H1 (cell line): ENCODE measurements at regions not wholly inside any gene's neighbourhood (a gene's known extent, or its start where the extent isn't known, plus 50 kb on each side); places are given as distances from the start of the nearest gene placed in this dataset.
"Not testable (repeated sequence)": the region's sequence is repeated elsewhere in the genome, so short reads cannot be mapped to it uniquely, and the experiment has no call there.

ENCODE experiments used
- ATF3 ChIP-seq: IDR thresholded peaks from 2 replicates; pipeline ENCODE4 v1.6.1; 2011; ENCODE audit warnings: low read depth, mild to moderate bottlenecking, low read length; ENCODE audit not compliant: insufficient read depth
- BCL11A ChIP-seq, 2 experiments: IDR thresholded peaks; one replicate each; pipeline ENCODE4 v1.6.1; 2011; ENCODE audit warnings: low read depth in 2 of 2, low read length in 2 of 2, mild to moderate bottlenecking in 2 of 2
- CEBPB ChIP-seq: IDR thresholded peaks from 2 replicates; pipeline ENCODE4 v1.6.1; 2012; ENCODE audit warnings: low read depth, low read length
- CTCF ChIP-seq, 3 experiments: IDR thresholded peaks; 1 replicate in 2 of 3; 2 replicates in 1 of 3; pipeline versions ENCODE4 v1.5.1 to v1.6.1; 2011; ENCODE audit warnings: low read length in 3 of 3, mild to moderate bottlenecking in 3 of 3, inconsistent platforms in 2 of 3, low read depth in 1 of 3, moderate library complexity in 1 of 3; ENCODE audit not compliant: insufficient read depth in 1 of 3; ENCODE audit errors: control extremely low read depth in 1 of 3
- HDAC2 ChIP-seq, 2 experiments: fragments of 300-600 bp in 1 of 2; sonication (generic) in 1 of 2; IDR thresholded peaks; 2 replicates each; pipeline ENCODE4 v1.6.1; 2011 to 2012; ENCODE audit warnings: low read depth in 2 of 2, low read length in 2 of 2, mild to moderate bottlenecking in 2 of 2, moderate library complexity in 2 of 2, borderline replicate concordance in 1 of 2, inconsistent platforms in 1 of 2
- JUND ChIP-seq: IDR thresholded peaks from 2 replicates; pipeline ENCODE4 v1.6.1; 2011; ENCODE audit warnings: mild to moderate bottlenecking, improper control_type of control experiment, low read length
- MAX ChIP-seq: IDR thresholded peaks from 2 replicates; pipeline ENCODE4 v1.6.1; 2012; ENCODE audit warnings: inconsistent platforms
- POLR2A ChIP-seq, 2 experiments: IDR thresholded peaks; 1 replicate in 1 of 2; 2 replicates in 1 of 2; pipeline ENCODE4 v1.6.1; 2011; ENCODE audit warnings: low read depth in 2 of 2, low read length in 2 of 2, mild to moderate bottlenecking in 2 of 2; ENCODE audit errors: control extremely low read depth in 1 of 2
- RNF2 ChIP-seq: fragments of 200-900, 300-1000 bp; sonication (generic); IDR thresholded peaks from 2 replicates; pipeline ENCODE4 v1.7.1; 2016; ENCODE audit warnings: borderline replicate concordance, low read depth, mild to moderate bottlenecking, antibody characterized with exemption, low read length; ENCODE audit not compliant: poor library complexity, severe bottlenecking; ENCODE audit errors: missing control alignments
- SIN3A ChIP-seq, 2 experiments: IDR thresholded peaks in 1 of 2; conservative IDR thresholded peaks in 1 of 2; 2 replicates each; pipeline ENCODE4 v1.6.1; 2011 to 2012; ENCODE audit warnings: low read length in 2 of 2, improper control_type of control experiment in 1 of 2, low read depth in 1 of 2, mild to moderate bottlenecking in 1 of 2
- SIX5 ChIP-seq: IDR thresholded peaks from 2 replicates; pipeline ENCODE4 v1.6.1; 2011; ENCODE audit warnings: mild to moderate bottlenecking, low read depth, low read length
- SRF ChIP-seq: IDR thresholded peaks from 2 replicates; pipeline ENCODE4 v1.6.1; 2011; ENCODE audit warnings: mild to moderate bottlenecking, low read depth, low read length, moderate library complexity

GRCh38 chr2:174671532-174671931, 73.9 kb upstream of the WIPF1 start:
- TF ChIP-seq BCL11A (IDR thresholded peaks at IDR 0.05; ENCODE audit: low read depth in 2 of 2, low read length in 2 of 2); CTCF (IDR thresholded peaks at IDR 0.05; ENCODE audit: control extremely low read depth in 1 of 3, insufficient read depth in 1 of 3, low read depth in 1 of 3, low read length in 3 of 3); MAX; POLR2A (IDR thresholded peaks at IDR 0.05; ENCODE audit: control extremely low read depth in 1 of 2, low read depth in 2 of 2, low read length in 2 of 2); SIX5; CEBPB; SRF; RNF2; ATF3; SIN3A (conservative IDR thresholded peaks at IDR 0.05 in 1 of 2, IDR thresholded peaks at IDR 0.05 in 1 of 2; ENCODE audit: low read depth in 1 of 2, low read length in 2 of 2); JUND; HDAC2 (IDR thresholded peaks at IDR 0.05; ENCODE audit: borderline replicate concordance in 1 of 2, low read depth in 2 of 2, low read length in 2 of 2): not testable (repeated sequence)
